K562 (cell line): ENCODE measurements at regions not wholly inside any gene's neighbourhood (a gene's known extent, or its start where the extent isn't known, plus 50 kb on each side); places are given as distances from the start of the nearest gene placed in this dataset.

Source experiments
- ATAC-seq: fragments of 200-7000 bp; cut with Tn5 transposase; 3 replicates; pipeline ENCODE4 v1.9.1; 2020; ENCODE audit warnings: moderate library complexity
- BruUV-seq: library from RNA; stranded (reverse); fragments of 400-500 nt; replicated peaks from 2 replicates; lab custom pipeline; 2021; lab: Mats Ljungman, UMichigan
- CTCF ChIA-PET: fragments of 300-600 bp; formaldehyde crosslinking; extraction: SDS; loops from one replicate; lab custom pipeline; 2021; ENCODE audit warnings: low intra/inter-chr PET ratio; lab: Yijun Ruan, JAX
- POLR2A ChIA-PET: fragments of 300-600, 350-650 bp; sonication (Branson Sonifier 250); formaldehyde crosslinking; extraction: SDS; loops from one replicate; lab custom pipeline; 2021; ENCODE audit warnings: antibody characterized with exemption, inconsistent platforms; lab: Yijun Ruan, JAX
- DNase-seq, 4 experiments: peaks; one replicate each; pipeline versions ENCODE4 v3.0.0 to v3.0.0-alpha.2; 2011 to 2018; ENCODE audit warnings: low spot score in 3 of 4, mixed read lengths in 3 of 4; ENCODE audit errors: extremely low read depth in 1 of 4
- FAIRE-seq: peaks from 2 replicates; lab custom pipeline; 2011; peaks lifted over from hg19 to GRCh38; lab: Jason Lieb, UNC
- H2AFZ ChIP-seq: 2 replicates; pipeline ENCODE4 v1.6.0; 2011; ENCODE audit warnings: low read depth, low read length, control low read depth, inconsistent platforms
- H3K27ac ChIP-seq: fragments of 200-600 bp; 3 replicates; pipeline ENCODE4 v1.8.0; 2011; ENCODE audit warnings: low read depth, mild to moderate bottlenecking, control low read depth, inconsistent platforms, low read length, moderate library complexity, mixed read lengths; ENCODE audit errors: extremely low read depth
- H3K27me3 ChIP-seq, 2 experiments: fragments of 300-600 bp in 1 of 2; 2 replicates in 1 of 2; 3 replicates in 1 of 2; pipeline versions ENCODE4 v1.6.0 to v1.8.0; 2011; ENCODE audit warnings: inconsistent platforms in 2 of 2, low read length in 2 of 2, mild to moderate bottlenecking in 1 of 2, mixed read lengths in 1 of 2, moderate library complexity in 1 of 2; ENCODE audit not compliant: control insufficient read depth in 2 of 2, insufficient read depth in 2 of 2
- H3K36me3 ChIP-seq: fragments of 300-600 bp; 3 replicates; pipeline ENCODE4 v1.8.0; 2011; ENCODE audit warnings: mild to moderate bottlenecking, low read length, inconsistent platforms; ENCODE audit not compliant: control insufficient read depth, insufficient read depth
- H3K4me1 ChIP-seq, 2 experiments: fragments of 200-600 bp in 1 of 2; replicated peaks in 1 of 2; 2 replicates in 1 of 2; 3 replicates in 1 of 2; pipeline versions ENCODE4 v1.5.1 to v1.8.0; 2011; ENCODE audit warnings: inconsistent platforms in 2 of 2, low read length in 2 of 2, mild to moderate bottlenecking in 1 of 2, mixed read lengths in 1 of 2, moderate library complexity in 1 of 2; ENCODE audit not compliant: control insufficient read depth in 2 of 2, insufficient read depth in 2 of 2
- H3K4me2 ChIP-seq: 2 replicates; pipeline ENCODE4 v1.6.1; 2011; ENCODE audit warnings: low read length, control low read depth, inconsistent platforms, mixed read lengths; ENCODE audit not compliant: insufficient read depth
- H3K4me3 ChIP-seq: fragments of 200-600 bp; sonication (generic), shearing (Covaris generic); 2 replicates; pipeline ENCODE4 v1.5.1; 2016; ENCODE audit warnings: control low read depth, inconsistent platforms
- H3K79me2 ChIP-seq: fragments of 200-600 bp; 3 replicates; pipeline ENCODE4 v1.8.0; 2011; ENCODE audit warnings: low read length, inconsistent platforms; ENCODE audit not compliant: control insufficient read depth, insufficient read depth
- H3K9ac ChIP-seq, 2 experiments: 2 replicates each; pipeline versions ENCODE4 v1.6.0 to v1.6.1; 2011; ENCODE audit warnings: low read depth in 2 of 2, low read length in 2 of 2, control low read depth in 1 of 2, inconsistent platforms in 1 of 2, mild to moderate bottlenecking in 1 of 2, mixed read lengths in 1 of 2; ENCODE audit not compliant: insufficient read depth in 1 of 2
- H3K9me1 ChIP-seq: one replicate; pipeline ENCODE4 v1.6.0; 2011; ENCODE audit warnings: inconsistent platforms, mild to moderate bottlenecking, low read length, moderate library complexity; ENCODE audit not compliant: control insufficient read depth, insufficient read depth
- H3K9me3 ChIP-seq: replicated peaks from 2 replicates; pipeline ENCODE4 v1.5.1; 2011; ENCODE audit warnings: low read depth, low read length, inconsistent platforms; ENCODE audit not compliant: control insufficient read depth, insufficient read depth
- H4K20me1 ChIP-seq: replicated peaks from 2 replicates; pipeline ENCODE4 v1.6.1; 2011; ENCODE audit warnings: low read length, inconsistent platforms, mixed read lengths; ENCODE audit not compliant: control insufficient read depth, insufficient read depth
- CHAMP1 ChIP-seq: fragments of 450-650 bp; IDR thresholded peaks from 2 replicates; pipeline ENCODE4 v1.6.1; 2016; ENCODE audit warnings: mild to moderate bottlenecking
- DPF2 ChIP-seq: fragments of 450-650 bp; IDR thresholded peaks from 2 replicates; pipeline ENCODE4 v1.6.1; 2016
- MTA3 ChIP-seq: fragments of 450-650 bp; formaldehyde crosslinking; IDR thresholded peaks from 2 replicates; pipeline ENCODE4 v1.6.1; 2017; ENCODE audit warnings: mild to moderate bottlenecking, borderline replicate concordance
- ZBTB11 ChIP-seq, 3 experiments: fragments of 200-800 bp in 1 of 3; fragments of 250-450 bp in 1 of 3; fragments of 450-650 bp in 1 of 3; sonication (Bioruptor Pico) in 1 of 3; sonication (Bioruptor generic) in 1 of 3; formaldehyde crosslinking in 1 of 3; IDR thresholded peaks; 2 replicates each; pipeline versions ENCODE4 v1.6.1 to v1.8.0; 2016 to 2022; ENCODE audit warnings: mild to moderate bottlenecking in 2 of 3, missing genetic modification characterization in 2 of 3, missing compliant biosample characterization in 1 of 3, moderate library complexity in 1 of 3
- ZFP30 ChIP-seq: fragments of 250-450 bp; sonication (Bioruptor Pico); IDR thresholded peaks from 2 replicates; pipeline ENCODE4 v1.8.0; 2022; ENCODE audit warnings: moderate library complexity, mild to moderate bottlenecking, inconsistent platforms, borderline replicate concordance
- ZKSCAN3 ChIP-seq: fragments of 250-450 bp; sonication (Bioruptor Pico); IDR thresholded peaks from 2 replicates; pipeline ENCODE4 v1.4.0; 2020
- ZNF124 ChIP-seq: sonication (generic); formaldehyde crosslinking; IDR thresholded peaks from 2 replicates; pipeline ENCODE4 v1.8.1; 2022; ENCODE audit warnings: missing genetic modification reagents
- ZNF395 ChIP-seq: fragments of 200-800 bp; sonication (Bioruptor generic); IDR thresholded peaks from 2 replicates; pipeline ENCODE4 v1.6.1; 2017; ENCODE audit warnings: missing genetic modification characterization, missing compliant biosample characterization
- ZNF644 ChIP-seq: fragments of 200-800 bp; sonication (Bioruptor generic); IDR thresholded peaks from 2 replicates; pipeline ENCODE4 v1.6.1; 2016; ENCODE audit warnings: low read depth, missing genetic modification characterization, missing compliant biosample characterization
- ZNF75A ChIP-seq: fragments of 450-650 bp; formaldehyde crosslinking; IDR thresholded peaks from 2 replicates; pipeline ENCODE4 v1.4.0; 2020; ENCODE audit warnings: mild to moderate bottlenecking
- ZNF830 ChIP-seq: fragments of 250-450 bp; sonication (Bioruptor Pico); IDR thresholded peaks from 2 replicates; pipeline ENCODE4 v1.5.0; 2021; ENCODE audit warnings: mild to moderate bottlenecking
- WGBS: fragments of 100-300 bp; shearing (Covaris generic); methylation state at CpG from one replicate; pipeline ENCODE4 v1.1.6; 2016; ENCODE audit warnings: low coverage, mixed read lengths; ENCODE audit not compliant: insufficient coverage; ENCODE audit errors: missing lambda C conversion rate; 5-methylcytosine and 5-hydroxymethylcytosine counted together
- in situ Hi-C: fragments of 300-500 bp; cut with MboI; formaldehyde crosslinking; loops from 4 replicates; pipeline ENCODE4 v1.15.0; 2018; ENCODE audit warnings: inconsistent platforms, mixed read lengths
- intact Hi-C: fragments of 100-400 bp; cut with micrococcal nuclease; formaldehyde crosslinking; loops from 2 replicates; pipeline ENCODE4 v1.14.2; 2022

- H3K4me2 ChIP-seq: no peak overlapping the region
- no TSS peak for BruUV-seq
- 70% methylated on average over 4 of the region's 4 CpGs for WGBS
- FAIRE-seq (peak; percentile 54), DNase-seq (no peak), ATAC-seq (no peak)
- no peaks in the 10 kb centered on the region for H3K9me1 ChIP-seq
- H3K4me1 ChIP-seq: peaks cover 3 to 23% of the 10 kb centered on the region in 2 experiments; a peak in 4 of 5 replicates
- no peak overlapping the region for H3K9ac ChIP-seq
- ChIA-PET POLR2A (interaction anchor here (0.6 kb wide), 1 partner anchor 11 kb away, joined by 3 read pairs; no protein-coding TSS in a partner anchor), CTCF (no interaction called here)
- no peaks in the 10 kb centered on the region for H3K36me3 ChIP-seq
- H3K27me3 ChIP-seq: no peaks in the 10 kb centered on the region
- no peaks in the 10 kb centered on the region for H3K9me3 ChIP-seq
- peak overlapping the region; percentile 5; the same call in 1 of the 2 replicates for H2AFZ ChIP-seq
- intact Hi-C loops (no loop called here), in situ Hi-C loops (no loop called here)
- no peaks in the 10 kb centered on the region for H4K20me1 ChIP-seq
- no peaks in the 10 kb centered on the region for H3K79me2 ChIP-seq
- H3K4me3 ChIP-seq: no peak overlapping the region
- no peak overlapping the region; the same call in 2 of the 3 replicates for H3K27ac ChIP-seq
- TF ChIP-seq ZFP30 (CRISPR knock-in tag): no peak
- peak; percentile 74; the same call in 1 of the 2 replicates for TF ChIP-seq ZNF644 (tag)
- no peak for TF ChIP-seq ZKSCAN3 (CRISPR knock-in tag)
- no peak for TF ChIP-seq ZBTB11 (CRISPR knock-in tag; IDR thresholded peaks at IDR 0.05)
- TF ChIP-seq ZNF830 (CRISPR knock-in tag): no peak
- TF ChIP-seq CHAMP1: no peak
- TF ChIP-seq ZNF395 (CRISPR knock-in tag): peak; percentile 53; the same call in 1 of the 2 replicates
- TF ChIP-seq DPF2: no peak
- no peak for TF ChIP-seq ZNF124 (CRISPR knock-in tag)
- TF ChIP-seq MTA3: no peak
- TF ChIP-seq ZNF75A (CRISPR knock-in tag): no peak
Observed at GRCh38 chr1:201626629-201627275, 87.8 kb downstream of the NAV1 start.
